HG03571 (cell line): ENCODE measurements at regions not wholly inside any gene's neighbourhood (a gene's known extent, or its start where the extent isn't known, plus 50 kb on each side); places are given as distances from the start of the nearest gene placed in this dataset.
"Not testable (repeated sequence)": the region's sequence is repeated elsewhere in the genome, so short reads cannot be mapped to it uniquely, and the experiment has no call there.

ENCODE experiments used
- ATAC-seq: cut with Tn5 transposase; IDR thresholded peaks from one replicate; pipeline ENCODE4 v1.9.1; 2021; ENCODE audit not compliant: unreplicated experiment

GRCh38 chr7:125490167-125490566 is 560.5 kb upstream of the POT1 start:
- no peak for ATAC-seq

- ATAC-seq = no peak
Measured at GRCh38 chr7:125485223-125485622, 555.6 kb upstream of the POT1 start.

GRCh38 chr7:125484755-125485154 is 555.1 kb upstream of the POT1 start:
- no peak for ATAC-seq

GRCh38 chr7:125481323-125481722 is 551.7 kb upstream of the POT1 start:
- no peak for ATAC-seq

- no peak for ATAC-seq
Measured at GRCh38 chr7:125480762-125481161, 551.1 kb upstream of the POT1 start.

- ATAC-seq = no peak
Measured at GRCh38 chr7:125468855-125469174, 539.2 kb upstream of the POT1 start.

GRCh38 chr7:125467996-125468854 is 538.6 kb upstream of the POT1 start:
- ATAC-seq = no peak

GRCh38 chr7:125465527-125465926 is 535.9 kb upstream of the POT1 start:
- no peak for ATAC-seq

GRCh38 chr7:125462615-125463014 is 533.0 kb upstream of the POT1 start:
- no peak for ATAC-seq

- no peak for ATAC-seq
Measured at GRCh38 chr7:125459038-125459437, 529.4 kb upstream of the POT1 start.

- no peak for ATAC-seq
Measured at GRCh38 chr7:125450749-125451148, 521.1 kb upstream of the POT1 start.

GRCh38 chr7:125445836-125446235 is 516.2 kb upstream of the POT1 start:
- no peak for ATAC-seq

- ATAC-seq = no peak
Measured at GRCh38 chr7:125444864-125445263, 515.2 kb upstream of the POT1 start.

- ATAC-seq = no peak
Measured at GRCh38 chr7:125436220-125436619, 506.6 kb upstream of the POT1 start.

- no peak for ATAC-seq
Measured at GRCh38 chr7:125431349-125431748, 501.7 kb upstream of the POT1 start.

GRCh38 chr7:125430013-125430412 is 500.4 kb upstream of the POT1 start:
- no peak for ATAC-seq

- ATAC-seq = no peak
Measured at GRCh38 chr7:125427676-125428075, 498.1 kb upstream of the POT1 start.

- ATAC-seq = no peak
Measured at GRCh38 chr7:125425506-125425905, 495.9 kb upstream of the POT1 start.

GRCh38 chr7:125424721-125425120 is 495.1 kb upstream of the POT1 start:
- ATAC-seq = no peak

- no peak for ATAC-seq
Measured at GRCh38 chr7:125423458-125424155, 494.0 kb upstream of the POT1 start.

- ATAC-seq = not testable (repeated sequence)
Measured at GRCh38 chr7:125421407-125421806, 491.8 kb upstream of the POT1 start.

- no peak for ATAC-seq
Measured at GRCh38 chr7:125412890-125413665, 483.5 kb upstream of the POT1 start.
